GM19438 (cell line): ENCODE measurements at regions not wholly inside any gene's neighbourhood (a gene's known extent, or its start where the extent isn't known, plus 50 kb on each side); places are given as distances from the start of the nearest gene placed in this dataset.
"Not testable (repeated sequence)": the region's sequence is repeated elsewhere in the genome, so short reads cannot be mapped to it uniquely, and the experiment has no call there.

Experiments used
- ATAC-seq: cut with Tn5 transposase; IDR thresholded peaks from one replicate; pipeline ENCODE4 v1.9.1; 2021; ENCODE audit warnings: low read depth; ENCODE audit not compliant: unreplicated experiment

DNA sequence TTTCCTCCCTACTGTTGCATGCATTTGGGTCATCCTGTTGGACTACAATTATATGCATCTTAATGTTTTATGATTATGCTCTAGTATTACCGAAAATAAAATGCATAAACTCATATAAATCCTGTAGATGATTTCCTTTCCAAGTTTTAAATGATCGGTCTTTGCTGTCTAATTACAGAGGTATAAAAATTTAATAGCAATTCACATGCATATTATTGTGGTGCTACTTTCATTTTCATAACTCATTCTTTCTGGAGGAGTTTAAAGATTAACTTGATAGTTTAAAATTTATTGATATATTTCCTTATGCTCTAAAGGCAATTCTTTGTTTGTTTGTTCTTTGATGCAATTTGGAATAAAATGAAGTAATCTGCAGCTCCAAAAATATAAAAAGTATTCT lies 1475.1 kb downstream of the MAT2B start:
- ATAC-seq, result no peak

DNA sequence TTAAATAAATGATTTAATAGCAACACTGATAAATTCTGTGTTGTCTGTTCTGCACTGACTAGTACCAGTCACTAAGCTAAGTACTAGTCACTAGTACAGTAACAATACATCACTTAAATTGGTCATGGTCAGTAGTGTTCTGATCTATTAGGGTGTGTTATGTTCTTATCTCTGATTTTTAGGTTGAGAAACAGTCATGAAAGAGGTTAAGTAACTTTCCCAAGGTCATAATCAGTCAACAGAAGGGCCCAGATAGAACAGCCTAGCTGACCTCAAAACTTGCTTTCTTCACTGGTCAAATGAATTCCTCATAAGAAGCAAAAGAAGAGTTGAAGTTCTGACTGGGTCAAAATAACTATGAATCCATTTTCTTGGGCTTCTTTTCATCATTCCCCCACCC lies 1492.7 kb downstream of the MAT2B start:
- ATAC-seq, result no peak

DNA sequence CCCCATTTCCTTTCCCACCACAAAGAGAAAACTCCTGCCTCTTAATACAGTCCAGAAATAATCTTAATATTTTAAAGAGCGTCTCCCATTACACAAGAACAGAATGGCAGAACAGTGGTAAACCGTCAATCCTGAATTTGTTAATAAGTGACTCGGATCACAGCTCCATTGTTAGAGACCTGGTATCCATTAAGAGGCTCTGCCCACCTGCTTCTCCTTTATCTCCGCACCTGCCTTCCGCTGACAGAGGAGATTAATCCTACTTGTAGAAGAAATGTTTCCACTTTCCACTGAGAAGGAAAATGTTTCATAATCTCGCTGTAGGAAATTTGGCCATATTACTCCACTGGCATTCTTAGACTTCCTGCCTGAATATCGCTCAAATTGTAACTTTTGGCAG lies 1493.2 kb downstream of the MAT2B start:
- no peak for ATAC-seq

DNA sequence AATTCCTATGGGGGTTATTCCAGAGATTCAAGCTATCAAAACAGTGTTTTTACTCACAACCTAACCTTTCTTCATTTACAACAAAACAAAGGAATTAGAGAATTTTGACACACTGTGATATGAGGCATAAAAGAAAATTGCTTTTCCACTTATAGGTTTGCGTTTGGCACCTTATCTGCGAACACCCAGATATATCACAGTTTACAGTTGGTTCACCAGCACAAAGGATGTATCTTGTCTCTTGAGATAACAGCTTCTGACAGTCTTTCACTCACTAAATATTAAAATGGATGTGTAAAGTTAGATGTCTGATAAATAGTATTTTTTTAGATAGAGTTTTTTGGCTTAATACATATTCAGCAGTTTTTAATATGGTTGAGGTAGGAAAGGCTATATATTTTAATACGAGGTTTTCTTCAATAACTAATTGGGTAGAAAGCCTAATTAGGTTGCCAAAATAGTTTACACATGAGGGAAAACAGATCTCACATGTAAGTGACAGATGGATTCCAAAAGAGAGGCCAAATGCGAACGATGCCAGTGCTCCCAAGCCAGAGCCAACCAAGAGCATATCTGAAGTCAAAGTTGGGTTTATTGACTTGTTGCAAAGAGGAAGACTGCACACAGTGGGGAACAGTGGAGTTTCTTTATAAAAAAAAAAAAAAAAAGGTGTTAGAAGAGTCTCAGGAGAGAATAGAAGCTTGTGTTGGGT lies 1495.2 kb downstream of the MAT2B start:
- no peak for ATAC-seq

DNA sequence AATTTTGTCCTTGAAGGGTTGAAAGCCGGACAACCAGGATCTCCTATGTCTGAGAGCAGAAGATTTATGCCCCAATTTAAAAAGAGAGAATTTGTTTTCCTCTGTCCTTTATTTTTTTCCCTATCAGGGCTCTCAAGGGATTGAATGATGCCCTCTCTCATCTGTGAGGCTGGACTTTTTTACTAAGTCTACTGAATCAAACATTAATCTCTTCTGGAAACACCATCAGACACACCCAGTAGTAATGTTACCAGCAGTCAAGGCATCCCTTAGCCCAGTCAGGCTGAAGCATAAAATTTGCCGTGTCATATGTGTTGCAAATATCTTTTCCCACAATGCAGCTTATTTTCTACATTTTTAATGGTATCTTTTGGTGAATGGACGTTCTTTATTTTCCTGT lies 1497.9 kb downstream of the MAT2B start:
- ATAC-seq, result no peak

DNA sequence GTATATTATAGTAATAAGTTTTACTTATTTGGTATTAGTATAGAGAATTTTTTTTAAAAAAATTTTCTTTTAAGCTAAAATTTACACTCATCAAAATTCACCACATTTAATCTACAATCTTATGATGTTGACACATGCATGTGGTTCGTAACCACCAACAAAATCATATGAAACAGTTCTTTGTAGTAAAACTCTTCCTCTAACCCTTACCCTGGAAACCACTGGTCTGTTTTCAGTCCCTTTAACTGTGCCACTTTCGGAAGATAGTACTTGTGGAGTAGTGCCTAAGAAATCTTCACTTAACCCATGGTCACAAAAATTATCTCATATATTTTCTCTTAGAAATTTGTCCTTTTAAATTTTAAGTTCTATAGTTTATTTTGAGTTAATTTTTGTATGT lies 1498.8 kb downstream of the MAT2B start:
- no peak for ATAC-seq

DNA sequence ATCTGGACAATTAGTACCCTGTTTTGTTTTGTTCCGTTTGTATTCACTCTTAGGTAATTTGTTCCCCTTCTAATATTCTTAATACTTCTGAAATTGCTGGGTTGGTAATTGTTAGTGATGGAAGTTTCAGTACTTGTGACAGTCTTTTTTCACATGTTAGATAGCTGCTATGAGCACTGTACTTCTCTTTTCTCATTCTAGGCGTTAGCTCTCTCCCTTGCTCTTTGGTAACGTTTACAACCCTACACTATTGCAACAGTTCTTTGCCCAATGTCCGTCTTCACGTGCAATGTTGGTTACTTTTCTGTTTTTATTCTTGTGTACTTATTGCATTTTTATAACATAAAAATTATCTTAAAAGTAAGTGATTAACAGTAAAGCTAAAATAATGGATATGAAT lies 1509.0 kb downstream of the MAT2B start:
- ATAC-seq, result no peak

DNA sequence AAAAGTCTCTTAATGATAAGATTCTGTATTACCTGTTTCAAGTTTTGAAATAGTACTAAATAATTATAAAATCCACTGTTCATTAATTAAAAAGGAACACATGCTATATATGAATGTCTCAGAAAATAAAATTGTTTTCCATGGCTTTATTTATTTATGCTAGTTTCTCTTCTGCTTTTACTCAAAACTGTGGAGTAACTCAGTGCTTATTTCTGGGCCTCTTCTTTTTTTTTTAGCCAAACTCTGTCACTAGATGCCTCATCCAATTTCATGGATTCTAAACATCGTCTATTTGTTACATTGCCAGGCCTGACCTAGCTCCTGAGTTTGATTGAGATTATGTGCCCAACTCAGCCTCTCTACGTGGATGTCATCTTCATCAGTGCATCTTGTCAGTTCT lies 1509.7 kb downstream of the MAT2B start:
- no peak for ATAC-seq

DNA sequence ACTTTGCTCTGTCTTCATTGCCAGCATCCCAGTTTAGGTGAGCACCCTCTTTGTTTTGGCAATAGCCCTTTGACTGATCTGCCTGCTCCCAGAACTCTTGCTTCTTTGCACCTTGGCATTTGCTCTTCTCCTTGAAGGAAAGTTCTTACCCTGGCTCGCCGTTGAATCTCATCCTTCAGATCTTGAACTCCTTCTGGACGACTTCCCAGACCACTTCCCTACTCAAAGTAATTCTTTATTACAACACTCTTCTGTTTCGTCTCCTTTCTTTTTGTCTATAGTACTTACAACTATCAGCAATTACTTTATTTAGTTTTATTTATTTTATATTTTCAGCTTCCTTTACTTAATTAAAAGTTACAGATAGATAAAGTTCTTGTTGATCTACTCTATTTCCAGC lies 1510.1 kb downstream of the MAT2B start:
- no peak for ATAC-seq

DNA sequence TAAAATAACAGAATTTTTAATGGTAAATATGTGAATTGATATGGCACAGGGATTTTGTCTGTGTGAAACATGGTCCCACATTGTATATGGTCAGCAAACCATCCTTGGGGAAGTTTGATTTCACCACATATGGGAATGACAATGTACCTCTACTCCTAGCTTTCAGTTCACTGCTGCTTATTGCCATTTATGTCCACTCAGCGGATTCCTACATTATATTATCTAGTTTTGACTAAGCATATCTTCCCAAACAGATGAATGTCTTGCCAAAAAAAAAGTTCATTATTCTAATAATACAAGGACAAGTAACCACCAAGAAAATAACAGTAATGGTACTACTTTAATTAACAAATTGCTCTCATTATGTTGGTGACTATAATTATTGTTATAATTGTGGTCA lies 1521.6 kb downstream of the MAT2B start:
- ATAC-seq, result no peak

DNA sequence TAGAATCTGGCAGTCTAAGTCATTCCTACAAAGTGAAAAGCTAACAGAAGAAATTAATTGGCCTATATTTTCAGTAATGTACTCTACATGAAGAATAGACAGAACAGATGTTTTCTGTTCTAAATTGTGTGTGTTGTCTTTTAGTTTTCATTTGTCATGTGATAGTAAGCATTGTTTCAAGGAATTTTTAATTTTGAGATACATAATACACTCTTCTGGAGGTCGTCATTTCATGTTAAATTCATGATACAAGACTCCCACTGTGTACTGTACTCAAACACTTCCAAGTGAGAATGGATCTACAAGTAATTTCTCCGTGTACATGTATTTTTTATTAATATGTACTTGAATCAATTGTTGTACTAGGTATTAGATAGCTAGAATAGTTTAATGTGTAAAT lies 1522.9 kb downstream of the MAT2B start:
- no peak for ATAC-seq

DNA sequence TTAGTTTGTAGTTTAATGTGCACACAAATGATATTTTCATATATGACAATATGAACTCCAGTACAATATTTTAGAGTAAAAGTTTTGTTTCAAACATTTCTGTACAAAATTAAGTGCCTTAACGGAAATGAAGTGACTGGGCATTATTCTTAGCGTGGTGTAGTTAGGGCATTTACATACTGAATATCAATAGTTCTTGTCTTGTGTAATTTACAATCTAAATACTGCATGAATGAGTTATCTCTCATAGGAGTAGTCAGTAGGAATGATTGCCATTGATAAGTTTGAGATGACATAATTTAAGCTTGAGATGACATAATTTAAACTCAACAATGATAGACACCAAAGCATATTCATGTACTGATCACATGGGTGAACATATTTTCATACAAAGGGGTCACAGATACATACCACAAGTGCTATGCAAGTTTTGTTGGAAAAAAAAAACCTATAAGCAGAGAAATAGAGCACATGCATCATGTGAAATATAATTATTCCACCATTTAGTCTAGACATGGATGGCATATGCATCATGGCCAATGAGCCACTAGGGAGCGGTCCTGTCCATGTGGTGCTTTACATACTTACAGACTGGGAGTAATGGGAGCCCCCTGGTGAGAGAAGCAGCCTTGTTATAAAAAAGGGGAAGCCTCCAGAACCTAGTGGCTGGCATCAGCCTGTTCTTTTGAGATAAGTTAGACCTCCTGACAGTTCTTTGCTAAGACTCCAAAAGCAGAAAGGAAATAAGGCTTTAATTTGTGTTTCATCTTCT lies 1523.9 kb downstream of the MAT2B start:
- no peak for ATAC-seq

DNA sequence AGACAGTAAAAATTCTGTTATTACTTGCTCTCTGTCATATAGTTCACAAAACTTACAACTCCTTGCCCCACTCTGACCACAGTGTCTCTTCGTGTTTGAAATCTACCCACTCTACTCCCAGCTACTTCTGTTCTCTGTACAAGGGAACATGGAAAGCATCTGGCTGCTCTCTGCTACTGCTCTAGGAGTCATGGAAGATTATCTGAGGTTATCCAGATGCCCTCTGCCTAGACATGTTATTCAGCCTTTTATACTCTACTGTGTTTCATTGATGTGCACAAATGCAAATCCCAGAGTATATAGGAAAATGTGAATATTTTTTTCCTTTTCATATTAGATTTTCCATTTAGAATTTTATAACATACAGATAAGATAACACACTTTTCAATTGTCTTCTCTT lies 1525.6 kb downstream of the MAT2B start:
- no peak for ATAC-seq

DNA sequence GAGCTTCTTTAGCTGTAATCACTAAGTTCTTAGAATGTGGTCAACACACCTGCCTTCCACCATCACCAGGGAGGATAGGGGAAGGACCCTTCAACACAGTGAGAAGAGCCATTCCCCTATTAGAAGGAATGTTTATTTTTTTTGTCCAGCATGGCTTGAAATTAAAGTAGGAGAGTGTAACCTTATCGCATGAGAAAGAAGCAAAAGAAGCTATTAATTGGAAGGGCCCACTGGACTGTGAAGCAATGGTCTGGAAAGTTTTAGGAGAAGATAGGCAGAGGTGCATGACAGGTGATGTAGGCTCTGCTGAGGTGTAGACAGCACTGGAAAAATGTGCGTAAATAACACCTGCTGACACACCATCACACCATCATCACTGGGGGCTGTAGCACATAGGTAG lies 1526.0 kb downstream of the MAT2B start:
- no peak for ATAC-seq

DNA sequence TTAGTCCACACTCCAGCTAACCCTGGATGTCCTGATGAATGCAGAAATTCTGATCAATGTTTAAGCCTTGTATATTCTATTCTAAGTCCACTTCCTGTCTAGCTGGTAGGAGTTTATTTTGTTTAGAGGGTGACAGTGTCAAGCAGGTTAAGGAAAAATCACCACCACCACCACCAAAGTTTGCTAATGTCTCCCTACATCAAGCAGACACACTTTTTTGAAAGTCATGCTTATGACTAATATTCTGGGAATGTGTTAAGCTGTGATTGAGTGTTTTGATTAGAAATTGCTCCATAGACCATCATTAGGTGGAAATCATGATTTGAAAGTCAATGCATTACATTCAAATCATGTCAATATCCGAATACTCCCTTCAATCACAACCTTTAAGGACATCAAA lies 1530.1 kb downstream of the MAT2B start:
- ATAC-seq, result no peak

DNA sequence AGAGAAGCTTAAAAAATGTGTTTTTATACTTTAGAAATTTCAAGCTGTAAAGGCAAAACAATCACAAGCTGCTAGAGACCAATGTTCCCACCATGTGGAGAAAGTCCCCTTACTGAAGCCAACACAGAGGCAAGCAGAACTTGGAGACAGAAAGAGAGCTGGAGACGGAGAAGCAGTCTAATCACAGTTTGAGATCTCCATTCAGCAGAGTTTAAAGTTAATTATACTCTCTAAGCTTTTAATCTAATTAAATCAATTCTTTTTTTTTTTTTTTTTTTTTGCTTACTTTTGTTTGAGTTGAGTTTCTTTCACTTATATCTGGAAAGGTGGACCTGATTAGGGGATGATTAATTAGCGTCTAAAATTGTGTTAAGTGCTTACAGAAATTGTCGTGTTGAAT lies 1534.3 kb downstream of the MAT2B start:
- no peak for ATAC-seq

DNA sequence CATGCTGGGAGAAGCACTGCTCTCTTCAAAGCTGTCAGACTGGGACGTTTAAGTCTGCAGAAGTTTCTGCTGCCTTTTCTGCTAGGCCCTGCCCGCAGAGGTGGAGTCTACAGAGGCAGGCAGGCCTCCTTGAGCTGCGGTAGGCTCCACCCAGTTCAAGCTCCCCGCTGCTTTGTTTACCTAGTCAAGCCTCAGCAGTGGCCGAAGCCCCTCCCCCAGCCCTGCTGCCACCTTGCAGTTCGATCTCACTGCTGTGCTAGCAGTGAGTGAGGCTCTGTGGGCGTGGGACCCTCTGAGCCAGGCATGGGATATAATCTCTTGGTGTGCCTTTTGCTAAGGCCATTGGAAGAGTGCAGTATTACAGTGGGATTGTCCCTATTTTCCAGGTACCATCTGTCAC lies 1540.5 kb downstream of the MAT2B start:
- not testable (repeated sequence) for ATAC-seq

DNA sequence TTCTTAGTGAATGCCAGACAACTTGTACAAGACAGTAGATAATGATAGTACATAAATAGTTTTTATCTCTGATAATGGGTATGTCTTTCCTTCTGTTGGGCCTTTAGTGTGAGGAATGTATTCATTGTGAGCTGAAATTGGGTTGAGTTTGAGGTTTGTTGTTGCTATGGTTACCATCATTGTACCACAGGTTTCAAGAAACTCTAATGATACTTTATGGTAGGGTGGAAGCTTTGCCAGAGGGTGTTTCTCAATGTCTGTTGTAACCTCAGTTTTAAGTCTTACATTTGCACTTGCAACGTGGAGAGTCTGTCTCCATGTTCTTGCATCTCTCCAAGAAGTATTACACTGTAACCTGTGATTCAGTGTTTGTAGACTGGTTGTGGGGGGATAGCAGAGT lies 1550.1 kb downstream of the MAT2B start:
- ATAC-seq, result no peak

DNA sequence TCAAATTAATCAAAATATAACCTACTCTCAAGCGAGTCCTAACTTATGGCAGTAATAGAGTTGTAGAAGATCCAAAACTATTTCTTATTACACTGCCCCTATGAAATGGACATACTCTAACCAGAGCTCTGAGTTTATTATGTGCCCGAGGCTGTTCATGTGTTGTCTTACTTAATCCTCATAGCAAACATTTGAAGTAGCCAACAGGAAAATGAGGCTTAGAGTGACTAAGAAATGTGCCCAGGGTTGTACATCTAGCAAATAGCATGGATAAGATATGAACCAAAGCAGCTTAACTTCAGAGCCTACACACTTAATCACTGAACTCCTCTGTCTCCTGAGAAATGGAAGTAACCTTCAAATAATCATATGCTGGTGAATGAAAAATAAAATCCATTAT lies 1551.7 kb downstream of the MAT2B start:
- ATAC-seq, result no peak

DNA sequence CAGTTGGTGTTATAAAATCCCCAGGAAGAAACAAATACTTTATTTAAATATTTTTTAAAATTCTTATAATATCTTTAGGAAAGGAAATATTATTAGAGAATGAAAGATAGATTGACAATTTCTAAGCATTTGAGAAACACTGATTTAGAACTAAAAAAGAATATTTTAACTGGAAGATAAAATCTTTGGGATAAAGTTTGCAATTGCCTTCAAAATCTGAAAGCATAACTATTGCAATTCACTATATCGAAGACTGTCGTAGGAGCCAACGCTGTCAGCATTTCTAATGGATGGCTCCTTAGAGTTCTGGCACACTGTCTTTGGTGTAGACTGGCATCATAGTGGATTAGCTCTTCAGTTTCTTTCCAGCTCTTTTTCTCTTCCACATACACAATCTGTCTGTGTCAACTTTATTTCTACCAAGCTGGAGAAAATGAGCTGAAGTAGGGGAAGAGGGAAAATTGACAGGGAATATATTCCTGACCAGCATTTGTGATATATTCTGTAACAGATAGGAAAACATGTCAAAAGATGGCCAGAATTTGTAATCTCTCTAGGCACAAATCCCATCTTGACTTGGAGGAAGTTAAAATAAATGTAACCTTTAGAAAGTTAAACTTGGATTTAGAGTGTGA lies 1561.4 kb downstream of the MAT2B start:
- ATAC-seq, result no peak

DNA sequence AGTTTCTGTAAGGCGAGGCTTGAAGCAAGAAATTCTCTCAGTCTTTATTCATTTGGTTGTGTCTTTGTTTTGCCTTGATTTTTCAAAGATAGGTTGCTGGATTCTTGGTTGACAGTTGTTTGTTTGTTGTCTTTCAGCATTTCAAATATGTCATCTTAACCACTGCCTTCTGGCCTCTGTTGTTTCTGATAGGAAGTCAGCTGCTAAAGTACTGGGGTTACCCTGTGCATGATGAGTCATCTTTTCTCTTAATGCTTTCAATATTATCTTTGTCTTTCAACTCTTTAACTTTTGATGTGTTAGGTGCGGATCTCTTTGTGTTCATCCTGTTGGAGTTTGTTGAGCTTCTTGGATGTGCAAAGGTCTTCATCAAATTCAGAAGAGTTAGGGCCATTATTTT lies 1571.3 kb downstream of the MAT2B start:
- no peak for ATAC-seq

DNA sequence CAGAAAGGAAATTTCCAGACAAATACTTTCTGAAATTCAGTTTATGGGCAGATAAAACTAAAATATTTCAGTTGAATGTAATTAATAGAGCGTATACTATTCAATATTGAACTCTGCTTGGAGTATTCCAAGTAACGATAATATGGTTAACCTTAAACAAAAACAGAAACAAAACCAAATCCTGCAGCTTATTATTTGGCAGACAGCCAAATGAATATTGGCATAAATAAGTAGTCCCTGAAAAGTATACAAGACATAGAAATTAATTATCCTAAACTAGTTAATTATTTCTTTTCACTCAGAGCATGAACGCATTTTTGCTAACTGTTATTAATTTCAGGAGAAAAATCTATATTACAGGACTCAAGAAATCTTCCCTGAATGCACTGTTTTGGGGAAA lies 1574.0 kb downstream of the MAT2B start:
- ATAC-seq, result no peak
